Keratinocyte (primary cell): ENCODE measurements at regions not wholly inside any gene's neighbourhood (a gene's known extent, or its start where the extent isn't known, plus 50 kb on each side); places are given as distances from the start of the nearest gene placed in this dataset.

Experiments used
- DNase-seq: peaks from one replicate; pipeline ENCODE4 v3.0.0-alpha.2; 2011; ENCODE audit warnings: low read depth, missing footprints, low spot score
- FAIRE-seq: peaks from 2 replicates; lab custom pipeline; 2011; peaks lifted over from hg19 to GRCh38; lab: Jason Lieb, UNC
- H2AFZ ChIP-seq: 2 replicates; pipeline ENCODE4 v1.6.0; 2012; ENCODE audit warnings: low read length, control low read depth, inconsistent platforms; ENCODE audit not compliant: control insufficient read depth
- H3K27ac ChIP-seq: 2 replicates; pipeline ENCODE4 v1.5.1; 2011; ENCODE audit warnings: low read length; ENCODE audit not compliant: control insufficient read depth, insufficient read depth
- H3K27me3 ChIP-seq: 3 replicates; pipeline ENCODE4 v1.6.0; 2011; ENCODE audit warnings: low read length; ENCODE audit not compliant: control insufficient read depth, insufficient read depth; ENCODE audit errors: extremely low read depth
- H3K36me3 ChIP-seq, 2 experiments: 2 replicates in 1 of 2; 3 replicates in 1 of 2; pipeline ENCODE4 v1.5.1; 2011; ENCODE audit warnings: low read length in 2 of 2, mild to moderate bottlenecking in 1 of 2; ENCODE audit not compliant: control insufficient read depth in 2 of 2, insufficient read depth in 2 of 2; ENCODE audit errors: extremely low read depth in 1 of 2
- H3K4me1 ChIP-seq: 3 replicates; pipeline ENCODE4 v1.5.1; 2011; ENCODE audit warnings: low read length; ENCODE audit not compliant: control insufficient read depth, insufficient read depth; ENCODE audit errors: extremely low read depth
- H3K4me2 ChIP-seq: 3 replicates; pipeline ENCODE4 v1.6.0; 2011; ENCODE audit warnings: low read depth, low read length; ENCODE audit not compliant: control insufficient read depth, insufficient read depth; ENCODE audit errors: extremely low read depth
- H3K4me3 ChIP-seq, 3 experiments: fragments of 200-600 bp in 1 of 3; sonication (generic) in 1 of 3; 2 replicates in 2 of 3; 3 replicates in 1 of 3; pipeline ENCODE4 v1.5.1; 2011 to 2016; ENCODE audit warnings: low read length in 3 of 3, mild to moderate bottlenecking in 3 of 3, control low read depth in 2 of 3, inconsistent platforms in 1 of 3, low read depth in 1 of 3, mixed read lengths in 1 of 3, mixed run types in 1 of 3, moderate library complexity in 1 of 3; ENCODE audit not compliant: control insufficient read depth in 2 of 3, insufficient read depth in 2 of 3; ENCODE audit errors: extremely low read depth in 1 of 3
- H3K79me2 ChIP-seq: 2 replicates; pipeline ENCODE4 v1.6.0; 2012; ENCODE audit warnings: low read length; ENCODE audit not compliant: control insufficient read depth, insufficient read depth
- H3K9ac ChIP-seq: 3 replicates; pipeline ENCODE4 v1.6.0; 2011; ENCODE audit warnings: low read length; ENCODE audit not compliant: control insufficient read depth, insufficient read depth; ENCODE audit errors: extremely low read depth
- H3K9me1 ChIP-seq: 3 replicates; pipeline ENCODE4 v1.6.0; 2011; ENCODE audit warnings: low read length; ENCODE audit not compliant: control insufficient read depth, insufficient read depth; ENCODE audit errors: extremely low read depth
- H3K9me3 ChIP-seq: 2 replicates; pipeline ENCODE4 v1.5.1; 2012; ENCODE audit warnings: low read depth, low read length; ENCODE audit not compliant: control insufficient read depth
- H4K20me1 ChIP-seq: 3 replicates; pipeline ENCODE4 v1.6.0; 2011; ENCODE audit warnings: low read length; ENCODE audit not compliant: control insufficient read depth, insufficient read depth; ENCODE audit errors: extremely low read depth
- CTCF ChIP-seq, 3 experiments: IDR thresholded peaks in 1 of 3; conservative IDR thresholded peaks in 1 of 3; optimal IDR thresholded peaks in 1 of 3; 2 replicates in 2 of 3; 3 replicates in 1 of 3; pipeline versions ENCODE3 to v1.5.1; 2011; ENCODE audit warnings: low read length in 3 of 3, mild to moderate bottlenecking in 3 of 3, moderate library complexity in 2 of 3, control low read depth in 1 of 3, inconsistent platforms in 1 of 3; ENCODE audit not compliant: insufficient read depth in 2 of 3; ENCODE audit errors: extremely low read depth in 1 of 3
- EZH2 ChIP-seq: IDR thresholded peaks from one replicate; pipeline ENCODE4 v1.6.1; 2012; ENCODE audit warnings: inconsistent platforms, mild to moderate bottlenecking, low read length, moderate library complexity
- dilution Hi-C: fragments of 300-500 bp; cut with MboI; formaldehyde crosslinking; loops from one replicate; pipeline ENCODE4 v1.7.0; 2020; ENCODE audit warnings: low sequenced_read_pairs; ENCODE audit not compliant: extremely low pct_ligation_motif_present

GRCh38 chr7:115224922-115225321, 303.0 kb downstream of the MDFIC start:
- H3K9me1 ChIP-seq = no peaks in the 10 kb centered on the region
- no peaks in the 10 kb centered on the region for H3K9me3 ChIP-seq
- TF ChIP-seq CTCF (optimal IDR thresholded peaks at IDR 0.05 in 1 of 3, IDR thresholded peaks at IDR 0.05 in 1 of 3, conservative IDR thresholded peaks at IDR 0.05 in 1 of 3; ENCODE audit: extremely low read depth in 1 of 3, insufficient read depth in 2 of 3, low read length in 3 of 3) (no peak), EZH2 (no peak)
- no peak overlapping the region for H3K27ac ChIP-seq
- H4K20me1 ChIP-seq = no peaks in the 10 kb centered on the region
- DNase-seq (no peak), FAIRE-seq (no peak)
- dilution Hi-C loops = no loop called here
- no peak overlapping the region for H2AFZ ChIP-seq
- H3K4me3 ChIP-seq = no peak overlapping the region
- H3K4me1 ChIP-seq = peaks cover 3% of the 10 kb centered on the region
- H3K79me2 ChIP-seq = no peaks in the 10 kb centered on the region
- H3K36me3 ChIP-seq = no peaks in the 10 kb centered on the region
- no peak overlapping the region for H3K9ac ChIP-seq
- H3K4me2 ChIP-seq = no peak overlapping the region
- H3K27me3 ChIP-seq = no peaks in the 10 kb centered on the region

GRCh38 chr7:115223959-115224358, 302.1 kb downstream of the MDFIC start:
- no peaks in the 10 kb centered on the region for H3K9me3 ChIP-seq
- H3K36me3 ChIP-seq = no peaks in the 10 kb centered on the region
- no peaks in the 10 kb centered on the region for H4K20me1 ChIP-seq
- H3K27me3 ChIP-seq = no peaks in the 10 kb centered on the region
- FAIRE-seq = no peak
- H3K9me1 ChIP-seq = no peaks in the 10 kb centered on the region
- dilution Hi-C loops = no loop called here
- no peak overlapping the region for H3K4me2 ChIP-seq
- no peaks in the 10 kb centered on the region for H3K79me2 ChIP-seq
- no peak overlapping the region for H3K9ac ChIP-seq
- TF ChIP-seq EZH2 = no peak
- DNase-seq = no peak
- no peak overlapping the region for H3K27ac ChIP-seq
- H3K4me1 ChIP-seq = no peaks in the 10 kb centered on the region
- H2AFZ ChIP-seq = no peak overlapping the region
- H3K4me3 ChIP-seq = no peak overlapping the region

- H3K27ac ChIP-seq = no peak overlapping the region
- no peaks in the 10 kb centered on the region for H3K4me1 ChIP-seq
- no peaks in the 10 kb centered on the region for H3K27me3 ChIP-seq
- TF ChIP-seq CTCF (optimal IDR thresholded peaks at IDR 0.05 in 1 of 3, IDR thresholded peaks at IDR 0.05 in 1 of 3, conservative IDR thresholded peaks at IDR 0.05 in 1 of 3; ENCODE audit: extremely low read depth in 1 of 3, insufficient read depth in 2 of 3, low read length in 3 of 3) = no peak
- TF ChIP-seq EZH2 = no peak
- no peaks in the 10 kb centered on the region for H3K9me3 ChIP-seq
- no peak overlapping the region for H3K9ac ChIP-seq
- H3K9me1 ChIP-seq = no peaks in the 10 kb centered on the region
- DNase-seq (no peak), FAIRE-seq (no peak)
- H2AFZ ChIP-seq = no peak overlapping the region
- dilution Hi-C loops = no loop called here
- H4K20me1 ChIP-seq = no peaks in the 10 kb centered on the region
- no peak overlapping the region for H3K4me3 ChIP-seq
- H3K36me3 ChIP-seq = no peaks in the 10 kb centered on the region
- no peak overlapping the region for H3K4me2 ChIP-seq
- H3K79me2 ChIP-seq = no peaks in the 10 kb centered on the region
Measured at GRCh38 chr7:115221456-115221855, 299.6 kb downstream of the MDFIC start.
